Left lung (tissue), 4 donors: ENCODE measurements at regions not wholly inside any gene's neighbourhood (a gene's known extent, or its start where the extent isn't known, plus 50 kb on each side); places are given as distances from the start of the nearest gene placed in this dataset.
A peak's percentile ranks its signal among the peaks of the same experiment; 100 is the strongest.

Source experiments
- ATAC-seq: fragments of 200-7000 bp; cut with Tn5 transposase; one replicate; pipeline ENCODE4 v1.9.1; 2020; ENCODE audit warnings: moderate library complexity
- DNase-seq, 4 donors: peaks; one replicate each; pipeline ENCODE4 v3.0.0-alpha.2; 2013 to 2020
- H3K27ac ChIP-seq, 2 donors: fragments of 200-600 bp; sonication (generic) in 1 of 2; one replicate each; pipeline versions ENCODE4 v1.5.0 to v1.8.0; 2020 to 2021
- H3K27me3 ChIP-seq, 2 donors: fragments of 200-600 bp; sonication (generic) in 1 of 2; one replicate each; pipeline versions ENCODE4 v1.5.0 to v1.8.0; 2020 to 2021
- H3K36me3 ChIP-seq, 2 donors: fragments of 200-600 bp; sonication (generic) in 1 of 2; one replicate each; pipeline versions ENCODE4 v1.5.0 to v1.8.0; 2020 to 2021
- H3K4me1 ChIP-seq, 2 donors: fragments of 200-600 bp; one replicate each; pipeline ENCODE4 v1.8.0; 2021
- H3K4me3 ChIP-seq, 2 donors: fragments of 200-600 bp; sonication (generic) in 1 of 2; one replicate each; pipeline versions ENCODE4 v1.5.0 to v1.8.0; 2020 to 2021; ENCODE audit warnings: mild to moderate bottlenecking in 1 of 2
- H3K9me3 ChIP-seq, 2 donors: fragments of 200-600 bp; sonication (generic) in 1 of 2; one replicate each; pipeline versions ENCODE4 v1.5.0 to v1.8.0; 2020 to 2021
- intact Hi-C, 2 donors: fragments of 100-400 bp; cut with DNase I; formaldehyde crosslinking; loops; one replicate each; pipeline versions ENCODE4 v1.11.2 to v1.14.2; 2022
- TF ChIP-seq, protein P1 (sequence below), 2 donors: fragments of 200-600 bp; sonication (generic) in 1 of 2; IDR thresholded peaks; one replicate each; pipeline versions ENCODE4 v1.5.0 to v1.8.0; 2021; ENCODE audit warnings: antibody characterized with exemption in 2 of 2
- donor health status: DM: no; HTN: yes; CAD: no.
- donor health status: DM: no; HTN: no; CAD: no.

DNA sequence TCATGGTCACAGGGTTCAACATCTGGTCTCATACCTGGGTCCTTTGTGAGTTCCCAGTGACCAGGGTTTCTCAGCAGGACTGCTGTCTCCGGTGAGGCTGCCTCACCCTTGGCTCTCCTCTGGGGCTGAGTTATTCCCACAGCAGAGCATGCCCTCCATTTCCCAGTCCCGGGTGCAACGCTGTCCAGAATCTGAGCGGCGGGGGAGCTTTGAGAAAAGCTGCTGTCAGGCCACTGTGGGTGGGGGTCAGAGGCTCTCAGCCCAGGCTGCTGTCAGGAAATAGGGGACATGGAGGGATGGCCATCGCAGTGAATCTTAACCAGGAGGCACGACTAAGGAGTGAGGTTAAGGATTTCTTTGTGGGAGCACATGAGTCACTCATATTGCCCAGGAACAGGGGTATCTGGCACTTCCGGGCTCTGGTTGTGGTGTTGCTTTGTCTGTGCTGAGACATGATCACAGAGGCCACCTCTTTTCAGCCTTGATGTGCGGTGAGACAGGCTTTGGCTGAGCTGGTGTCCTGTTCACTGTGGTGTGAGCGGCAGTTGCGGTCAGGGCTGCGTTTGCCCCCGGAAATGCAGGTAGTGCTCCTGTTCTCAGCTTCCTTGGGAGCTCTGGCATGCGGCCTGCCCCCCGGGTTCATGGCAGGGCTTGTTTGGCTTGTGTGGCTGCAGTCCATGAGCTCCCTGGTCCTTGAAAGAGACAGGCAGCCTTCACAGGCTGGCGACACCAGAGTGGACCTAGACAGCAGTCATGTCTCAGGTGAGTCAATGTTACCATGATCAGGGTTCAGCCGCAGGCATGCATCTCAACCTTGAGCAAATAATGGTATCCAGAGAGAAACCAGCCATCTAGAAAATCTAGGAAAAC lies 310.7 kb upstream of the MYT1L start:
- Histone ChIP-seq H3K4me3 (no peak overlapping the region), H3K27me3 (peaks cover 0 to 24% of the 10 kb centered on the region in 2 donors), H3K36me3 (no peaks in the 10 kb centered on the region), H3K27ac (no peak overlapping the region), H3K9me3 (no peaks in the 10 kb centered on the region), H3K4me1 (no peaks in the 10 kb centered on the region)
- intact Hi-C loops: no loop called here
- ATAC-seq: no peak
- TF ChIP-seq, protein P1, sequence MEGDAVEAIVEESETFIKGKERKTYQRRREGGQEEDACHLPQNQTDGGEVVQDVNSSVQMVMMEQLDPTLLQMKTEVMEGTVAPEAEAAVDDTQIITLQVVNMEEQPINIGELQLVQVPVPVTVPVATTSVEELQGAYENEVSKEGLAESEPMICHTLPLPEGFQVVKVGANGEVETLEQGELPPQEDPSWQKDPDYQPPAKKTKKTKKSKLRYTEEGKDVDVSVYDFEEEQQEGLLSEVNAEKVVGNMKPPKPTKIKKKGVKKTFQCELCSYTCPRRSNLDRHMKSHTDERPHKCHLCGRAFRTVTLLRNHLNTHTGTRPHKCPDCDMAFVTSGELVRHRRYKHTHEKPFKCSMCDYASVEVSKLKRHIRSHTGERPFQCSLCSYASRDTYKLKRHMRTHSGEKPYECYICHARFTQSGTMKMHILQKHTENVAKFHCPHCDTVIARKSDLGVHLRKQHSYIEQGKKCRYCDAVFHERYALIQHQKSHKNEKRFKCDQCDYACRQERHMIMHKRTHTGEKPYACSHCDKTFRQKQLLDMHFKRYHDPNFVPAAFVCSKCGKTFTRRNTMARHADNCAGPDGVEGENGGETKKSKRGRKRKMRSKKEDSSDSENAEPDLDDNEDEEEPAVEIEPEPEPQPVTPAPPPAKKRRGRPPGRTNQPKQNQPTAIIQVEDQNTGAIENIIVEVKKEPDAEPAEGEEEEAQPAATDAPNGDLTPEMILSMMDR (IDR thresholded peaks at IDR 0.05): no peak
- DNase-seq: no peak

DNA sequence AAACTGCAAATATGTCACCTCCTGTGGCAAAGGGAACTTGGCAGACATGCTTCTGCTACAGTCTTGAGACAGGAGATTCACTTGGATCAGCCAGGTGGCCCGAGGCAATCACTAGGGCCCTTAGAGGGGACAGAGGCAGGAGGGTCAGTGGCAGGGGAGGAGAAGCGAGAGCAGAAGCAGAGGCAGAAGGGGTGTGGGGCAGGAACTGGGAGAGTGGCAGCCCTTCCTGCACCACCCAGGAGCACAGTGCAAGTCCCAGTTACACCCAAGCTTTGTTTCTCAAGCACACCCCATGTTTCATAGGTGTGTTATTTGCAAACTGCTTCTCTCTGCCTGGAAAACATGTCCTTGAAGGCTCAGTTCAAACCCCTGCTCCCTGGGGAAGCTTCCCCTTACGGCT lies 309.7 kb upstream of the MYT1L start:
- intact Hi-C loops: no loop called here
- TF ChIP-seq, protein P1 (IDR thresholded peaks at IDR 0.05): no peak

DNA sequence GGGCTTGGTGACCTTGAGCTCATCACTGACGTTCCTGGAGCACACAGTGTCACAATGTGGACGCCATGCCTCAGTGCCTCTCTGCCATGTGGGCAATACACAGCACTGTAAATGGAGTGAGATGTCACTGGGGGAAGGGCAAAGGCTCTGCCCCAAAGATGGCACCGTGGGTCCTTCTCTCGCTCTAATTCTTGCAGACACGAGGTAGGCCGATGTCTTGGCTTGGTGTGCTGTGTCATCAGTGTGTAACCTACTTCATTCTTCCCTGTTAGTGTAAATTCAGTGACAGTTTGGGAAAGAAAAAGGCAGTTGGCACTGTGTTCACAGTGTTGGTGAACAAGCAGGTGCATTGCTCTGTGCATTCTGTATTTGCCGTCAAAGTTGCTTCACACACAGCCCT lies 309.3 kb upstream of the MYT1L start:
- Histone ChIP-seq H3K4me3 (no peak overlapping the region), H3K27ac (no peak overlapping the region), H3K9me3 (no peaks in the 10 kb centered on the region), H3K36me3 (no peaks in the 10 kb centered on the region), H3K27me3 (peaks cover 0 to 19% of the 10 kb centered on the region in 2 donors), H3K4me1 (no peaks in the 10 kb centered on the region)
- intact Hi-C loops: no loop called here
- ATAC-seq: no peak
- TF ChIP-seq, protein P1 (IDR thresholded peaks at IDR 0.05): no peak
- DNase-seq: no peak

More for the DNA sequence above, 309.7 kb upstream of the MYT1L start:
- Histone ChIP-seq H3K36me3 (no peaks in the 10 kb centered on the region), H3K4me1 (no peaks in the 10 kb centered on the region), H3K4me3 (no peak overlapping the region), H3K9me3 (no peaks in the 10 kb centered on the region), H3K27ac (no peak overlapping the region), H3K27me3 (peaks cover 0 to 23% of the 10 kb centered on the region in 2 donors)
- ATAC-seq: no peak
- no peak for DNase-seq

DNA sequence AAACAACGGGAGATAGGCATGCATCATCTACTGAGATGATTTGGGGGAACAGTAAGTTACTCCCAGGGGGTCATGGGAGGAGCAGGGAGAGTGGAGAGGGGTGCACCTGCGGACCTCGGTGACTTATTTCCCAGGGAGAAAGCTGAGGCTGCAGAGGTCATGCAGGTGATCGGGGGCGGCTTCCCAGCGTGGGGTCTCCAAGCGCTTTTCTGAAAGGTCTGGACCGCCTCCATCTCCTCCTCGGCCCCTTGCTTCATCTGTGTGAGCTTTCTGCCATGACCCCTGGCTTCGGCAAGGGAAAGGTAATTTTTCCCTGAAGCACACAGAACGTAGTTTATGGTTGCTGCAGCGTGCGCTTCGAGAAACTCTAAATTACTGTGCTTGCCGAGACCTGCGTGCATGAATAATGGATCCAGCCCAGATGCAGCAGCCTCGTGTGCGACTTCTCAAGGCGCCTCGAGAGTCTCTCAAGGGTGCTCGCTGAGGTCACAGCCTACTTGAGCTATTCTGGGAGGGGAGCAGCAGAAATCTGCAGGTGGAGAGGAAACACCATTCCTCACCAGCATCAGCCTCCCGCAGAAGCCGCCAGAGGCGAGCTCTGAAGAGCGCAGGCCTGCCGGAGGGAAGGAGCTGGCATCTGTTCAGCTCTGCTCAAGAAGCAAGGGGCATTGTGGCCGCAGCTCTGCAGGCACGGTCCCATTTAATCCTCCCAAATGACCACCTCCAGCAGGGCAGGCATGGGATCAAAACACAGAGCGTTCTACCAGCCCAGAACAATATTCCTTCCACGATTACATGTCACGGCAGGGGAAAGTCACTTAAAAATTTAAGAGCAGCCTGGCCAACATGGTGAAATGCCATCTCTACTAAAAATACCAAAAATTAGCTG lies 308.4 kb upstream of the MYT1L start:
- peak; percentile 36 to 82 (median 80) for DNase-seq
- TF ChIP-seq, protein P1 (IDR thresholded peaks at IDR 0.05): no peak
- H3K4me3 ChIP-seq: no peak overlapping the region
- H3K36me3 ChIP-seq: no peaks in the 10 kb centered on the region
- no peaks in the 10 kb centered on the region for H3K4me1 ChIP-seq
- intact Hi-C loops: no loop called here
- no peak overlapping the region for H3K27ac ChIP-seq
- no peaks in the 10 kb centered on the region for H3K9me3 ChIP-seq
- peak; percentile 90 for ATAC-seq
- H3K27me3 ChIP-seq: peaks cover 0 to 15% of the 10 kb centered on the region in 2 donors
